Lower leg skin (tissue), 3 donors: ENCODE measurements at regions not wholly inside any gene's neighbourhood (a gene's known extent, or its start where the extent isn't known, plus 50 kb on each side); places are given as distances from the start of the nearest gene placed in this dataset.

Experiments used
- CTCF ChIP-seq, 3 donors: fragments of 450-650 bp; IDR thresholded peaks; one replicate each; pipeline ENCODE4 v1.5.1; 2016; ENCODE audit warnings: antibody characterized with exemption in 3 of 3, mild to moderate bottlenecking in 3 of 3, moderate library complexity in 2 of 3
- POLR2A ChIP-seq, 2 donors: fragments of 450-650 bp; IDR thresholded peaks; one replicate each; pipeline ENCODE4 v1.6.1; 2016 to 2017; ENCODE audit warnings: antibody characterized with exemption in 2 of 2, mild to moderate bottlenecking in 1 of 2, moderate library complexity in 1 of 2

- TF ChIP-seq CTCF (IDR thresholded peaks at IDR 0.05) (no peak), POLR2A (IDR thresholded peaks at IDR 0.05) (no peak)
Measured at GRCh38 chr6:21668795-21669194, 75.2 kb downstream of the SOX4 start.
